ENCODE measurements at regions not wholly inside any gene's neighbourhood (a gene's known extent, or its start where the extent isn't known, plus 50 kb on each side); places are given as distances from the start of the nearest gene placed in this dataset.

DNA sequence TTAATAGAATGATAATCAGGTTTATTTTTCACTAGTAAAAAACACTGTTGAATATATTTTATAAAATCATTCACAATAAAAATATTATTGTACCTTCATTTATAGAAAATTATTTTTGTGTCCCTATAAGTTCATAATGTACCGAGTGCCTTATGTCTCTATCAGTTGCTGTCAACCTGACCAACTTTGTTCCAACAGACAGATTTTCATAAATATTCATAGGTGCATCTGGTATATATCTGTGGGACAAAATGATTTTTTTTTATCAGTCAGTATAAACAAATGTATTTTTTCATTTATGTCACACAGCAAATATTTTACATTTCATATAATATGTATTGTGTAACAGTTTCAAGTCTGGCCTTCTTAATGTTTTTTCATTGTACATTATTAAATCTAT is 195.9 kb downstream of the HGF start:
- TF ChIP-seq SUZ12 (IDR thresholded peaks at IDR 0.05; ENCODE audit: extremely low read depth, insufficient read depth, insufficient read length) (no peak), ZNF274 (IDR thresholded peaks at IDR 0.05; ENCODE audit: low read depth, low read length) (no peak), YY1 (IDR thresholded peaks at IDR 0.05; ENCODE audit: insufficient read depth, insufficient read length) (no peak)
- no peaks in the 10 kb centered on the region for H3K27me3 ChIP-seq (ENCODE audit: insufficient read depth, insufficient read length)

GRCh38 chr7:81573128-81573527 is 196.7 kb downstream of the HGF start:
- TF ChIP-seq YY1 (IDR thresholded peaks at IDR 0.05; ENCODE audit: insufficient read depth, insufficient read length): no peak
- no peak for TF ChIP-seq SUZ12 (IDR thresholded peaks at IDR 0.05; ENCODE audit: extremely low read depth, insufficient read depth, insufficient read length)
- no peak for TF ChIP-seq ZNF274 (IDR thresholded peaks at IDR 0.05; ENCODE audit: low read depth, low read length)
- H3K27me3 ChIP-seq (ENCODE audit: insufficient read depth, insufficient read length): no peaks in the 10 kb centered on the region
- H3K36me3 ChIP-seq (ENCODE audit: insufficient read depth, insufficient read length, low read length): no peaks in the 10 kb centered on the region

More for the DNA sequence above, 195.9 kb downstream of the HGF start:
- Histone ChIP-seq H3K4me1 (ENCODE audit: insufficient read depth, insufficient read length) (no peaks in the 10 kb centered on the region), H3K9ac (ENCODE audit: insufficient read length, low read depth) (no peak overlapping the region), H3K4me3 (ENCODE audit: insufficient read length, low read depth) (no peak overlapping the region), H3K36me3 (ENCODE audit: insufficient read depth, insufficient read length, low read length) (no peaks in the 10 kb centered on the region), H3K9me3 (ENCODE audit: insufficient read depth, low read length) (no peaks in the 10 kb centered on the region)
- no peak for DNase-seq (ENCODE audit: low read depth, low spot score)

DNA sequence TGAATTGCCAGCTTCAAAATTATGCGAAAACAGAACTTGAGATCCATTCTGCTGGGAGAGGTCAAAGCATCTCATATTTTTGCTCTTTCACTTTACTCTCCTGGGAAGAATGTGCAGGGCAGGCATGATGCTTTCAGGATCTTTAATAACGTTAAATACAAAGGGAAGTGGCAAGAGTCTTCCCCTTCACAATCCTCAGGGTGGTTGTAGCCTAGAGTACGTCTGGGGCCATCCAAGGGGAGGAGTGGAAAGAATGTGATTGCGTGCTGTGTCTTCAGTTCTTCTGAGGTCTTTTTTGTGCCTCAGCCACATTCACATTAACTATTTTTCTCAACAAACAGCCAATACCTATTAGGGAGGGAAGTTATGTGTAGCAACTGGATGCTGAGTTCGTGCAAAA is 207.3 kb downstream of the HGF start:
- Histone ChIP-seq H3K27me3 (ENCODE audit: insufficient read depth, insufficient read length) (no peaks in the 10 kb centered on the region), H3K9ac (ENCODE audit: insufficient read length, low read depth) (no peak overlapping the region), H3K4me3 (ENCODE audit: insufficient read length, low read depth) (no peak overlapping the region), H3K9me3 (ENCODE audit: insufficient read depth, low read length) (no peaks in the 10 kb centered on the region), H3K36me3 (ENCODE audit: insufficient read depth, insufficient read length, low read length) (no peaks in the 10 kb centered on the region), H3K4me1 (ENCODE audit: insufficient read depth, insufficient read length) (no peaks in the 10 kb centered on the region)
- TF ChIP-seq YY1 (IDR thresholded peaks at IDR 0.05; ENCODE audit: insufficient read depth, insufficient read length) (no peak), ZNF274 (IDR thresholded peaks at IDR 0.05; ENCODE audit: low read depth, low read length) (no peak), SUZ12 (IDR thresholded peaks at IDR 0.05; ENCODE audit: extremely low read depth, insufficient read depth, insufficient read length) (no peak)
- no peak for DNase-seq (ENCODE audit: low read depth, low spot score)

More at GRCh38 chr7:81573128-81573527, 196.7 kb downstream of the HGF start:
- Histone ChIP-seq H3K4me1 (ENCODE audit: insufficient read depth, insufficient read length) (no peaks in the 10 kb centered on the region), H3K4me3 (ENCODE audit: insufficient read length, low read depth) (no peak overlapping the region), H3K9me3 (ENCODE audit: insufficient read depth, low read length) (no peaks in the 10 kb centered on the region), H3K9ac (ENCODE audit: insufficient read length, low read depth) (no peak overlapping the region)
- no peak for DNase-seq (ENCODE audit: low read depth, low spot score)

GRCh38 chr7:81560708-81561107 is 209.1 kb downstream of the HGF start:
- no peak overlapping the region for H3K4me3 ChIP-seq (ENCODE audit: insufficient read length, low read depth)
- no peaks in the 10 kb centered on the region for H3K27me3 ChIP-seq (ENCODE audit: insufficient read depth, insufficient read length)
- no peak overlapping the region for H3K9ac ChIP-seq (ENCODE audit: insufficient read length, low read depth)
- no peak for DNase-seq (ENCODE audit: low read depth, low spot score)
- no peaks in the 10 kb centered on the region for H3K4me1 ChIP-seq (ENCODE audit: insufficient read depth, insufficient read length)
- H3K9me3 ChIP-seq (ENCODE audit: insufficient read depth, low read length): no peaks in the 10 kb centered on the region
- H3K36me3 ChIP-seq (ENCODE audit: insufficient read depth, insufficient read length, low read length): no peaks in the 10 kb centered on the region
- TF ChIP-seq SUZ12 (IDR thresholded peaks at IDR 0.05; ENCODE audit: extremely low read depth, insufficient read depth, insufficient read length): no peak
- no peak for TF ChIP-seq YY1 (IDR thresholded peaks at IDR 0.05; ENCODE audit: insufficient read depth, insufficient read length)
- TF ChIP-seq ZNF274 (IDR thresholded peaks at IDR 0.05; ENCODE audit: low read depth, low read length): no peak

- no peaks in the 10 kb centered on the region for H3K36me3 ChIP-seq (ENCODE audit: insufficient read depth, insufficient read length, low read length)
- no peak overlapping the region for H3K9ac ChIP-seq (ENCODE audit: insufficient read length, low read depth)
- no peaks in the 10 kb centered on the region for H3K27me3 ChIP-seq (ENCODE audit: insufficient read depth, insufficient read length)
- no peak for DNase-seq (ENCODE audit: low read depth, low spot score)
- H3K4me1 ChIP-seq (ENCODE audit: insufficient read depth, insufficient read length): no peaks in the 10 kb centered on the region
- H3K9me3 ChIP-seq (ENCODE audit: insufficient read depth, low read length): no peaks in the 10 kb centered on the region
- no peak overlapping the region for H3K4me3 ChIP-seq (ENCODE audit: insufficient read length, low read depth)
- TF ChIP-seq SUZ12 (IDR thresholded peaks at IDR 0.05; ENCODE audit: extremely low read depth, insufficient read depth, insufficient read length): no peak
- TF ChIP-seq ZNF274 (IDR thresholded peaks at IDR 0.05; ENCODE audit: low read depth, low read length): no peak
- TF ChIP-seq YY1 (IDR thresholded peaks at IDR 0.05; ENCODE audit: insufficient read depth, insufficient read length): no peak
Observed at GRCh38 chr7:81549484-81550016, 220.3 kb downstream of the HGF start.

DNA sequence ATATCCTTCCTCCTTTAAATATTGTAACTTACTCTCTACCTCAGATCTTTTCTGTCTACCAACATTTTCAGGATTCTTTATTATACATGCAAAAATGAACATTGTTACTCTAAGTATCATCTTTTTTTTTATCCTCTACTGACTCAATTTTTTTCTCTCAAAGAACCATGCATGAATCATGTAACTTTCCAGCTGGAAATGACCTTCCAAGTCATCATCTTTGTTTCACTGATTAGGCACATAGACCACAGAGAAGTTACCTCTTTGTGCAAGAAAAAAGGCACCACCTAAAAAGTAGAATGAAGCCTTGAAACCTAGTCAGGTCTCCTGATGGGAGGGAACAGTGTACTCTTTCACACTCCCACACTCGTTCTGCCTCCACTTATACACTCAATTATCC is 234.9 kb downstream of the HGF start:
- TF ChIP-seq SUZ12 (IDR thresholded peaks at IDR 0.05; ENCODE audit: extremely low read depth, insufficient read depth, insufficient read length): no peak
- TF ChIP-seq ZNF274 (IDR thresholded peaks at IDR 0.05; ENCODE audit: low read depth, low read length): no peak
- H3K9me3 ChIP-seq (ENCODE audit: insufficient read depth, low read length): no peaks in the 10 kb centered on the region
- H3K4me3 ChIP-seq (ENCODE audit: insufficient read length, low read depth): no peak overlapping the region

DNA sequence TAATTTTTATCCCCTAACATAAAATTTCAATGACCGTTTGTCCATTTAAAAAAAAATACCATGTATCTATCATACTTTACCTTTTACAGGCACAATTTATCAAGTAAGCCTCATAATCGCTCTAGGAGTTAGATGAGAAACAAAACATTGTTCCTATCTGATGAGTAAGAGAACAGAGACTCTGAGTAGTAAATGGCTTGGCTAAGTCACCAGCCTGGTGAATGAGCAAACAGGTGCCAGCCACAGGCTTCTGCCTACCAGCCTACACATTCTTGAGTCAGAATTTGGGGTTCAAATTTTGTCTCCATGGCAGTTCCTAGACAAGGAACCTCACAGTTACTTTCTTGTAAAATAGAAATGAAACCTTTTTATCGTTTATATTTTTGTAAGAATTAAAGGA is 235.4 kb downstream of the HGF start:
- DNase-seq (ENCODE audit: low read depth, low spot score): no peak
- Histone ChIP-seq H3K36me3 (ENCODE audit: insufficient read depth, insufficient read length, low read length) (no peaks in the 10 kb centered on the region), H3K9ac (ENCODE audit: insufficient read length, low read depth) (no peak overlapping the region), H3K27me3 (ENCODE audit: insufficient read depth, insufficient read length) (no peaks in the 10 kb centered on the region), H3K4me1 (ENCODE audit: insufficient read depth, insufficient read length) (no peaks in the 10 kb centered on the region), H3K4me3 (ENCODE audit: insufficient read length, low read depth) (no peak overlapping the region), H3K9me3 (ENCODE audit: insufficient read depth, low read length) (no peaks in the 10 kb centered on the region)
- TF ChIP-seq ZNF274 (IDR thresholded peaks at IDR 0.05; ENCODE audit: low read depth, low read length): no peak
- TF ChIP-seq YY1 (IDR thresholded peaks at IDR 0.05; ENCODE audit: insufficient read depth, insufficient read length): no peak
- TF ChIP-seq SUZ12 (IDR thresholded peaks at IDR 0.05; ENCODE audit: extremely low read depth, insufficient read depth, insufficient read length): no peak

More for the DNA sequence above, 234.9 kb downstream of the HGF start:
- no peaks in the 10 kb centered on the region for H3K36me3 ChIP-seq (ENCODE audit: insufficient read depth, insufficient read length, low read length)
- H3K4me1 ChIP-seq (ENCODE audit: insufficient read depth, insufficient read length): no peaks in the 10 kb centered on the region
- no peaks in the 10 kb centered on the region for H3K27me3 ChIP-seq (ENCODE audit: insufficient read depth, insufficient read length)
- DNase-seq (ENCODE audit: low read depth, low spot score): no peak
- no peak overlapping the region for H3K9ac ChIP-seq (ENCODE audit: insufficient read length, low read depth)
